ENCODE measurements at regions not wholly inside any gene's neighbourhood (a gene's known extent, or its start where the extent isn't known, plus 50 kb on each side); places are given as distances from the start of the nearest gene placed in this dataset.

DNA sequence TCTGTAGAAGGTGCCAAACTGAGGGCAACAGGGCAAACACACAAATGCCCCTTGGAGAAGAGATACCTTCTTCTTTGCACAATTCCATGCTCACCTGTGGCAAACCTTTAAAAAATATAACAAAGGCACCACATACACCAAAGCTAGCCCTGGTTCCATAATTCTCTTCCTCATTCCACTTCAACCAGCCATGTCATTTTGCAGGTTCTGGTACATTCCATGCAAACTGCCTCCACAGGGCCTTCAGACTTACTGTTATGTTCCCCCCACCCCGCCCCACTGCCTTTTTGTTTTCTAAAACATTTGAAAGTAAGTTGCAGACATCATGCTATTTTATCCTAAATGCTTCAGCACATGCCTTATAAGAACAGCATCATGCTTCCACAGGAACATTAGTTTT lies 269.0 kb downstream of the NSUN3 start:
- ATAC-seq (ENCODE audit: insufficient read depth, low FRiP score) (no peak), DNase-seq (no peak)
- TF ChIP-seq, protein P1, sequence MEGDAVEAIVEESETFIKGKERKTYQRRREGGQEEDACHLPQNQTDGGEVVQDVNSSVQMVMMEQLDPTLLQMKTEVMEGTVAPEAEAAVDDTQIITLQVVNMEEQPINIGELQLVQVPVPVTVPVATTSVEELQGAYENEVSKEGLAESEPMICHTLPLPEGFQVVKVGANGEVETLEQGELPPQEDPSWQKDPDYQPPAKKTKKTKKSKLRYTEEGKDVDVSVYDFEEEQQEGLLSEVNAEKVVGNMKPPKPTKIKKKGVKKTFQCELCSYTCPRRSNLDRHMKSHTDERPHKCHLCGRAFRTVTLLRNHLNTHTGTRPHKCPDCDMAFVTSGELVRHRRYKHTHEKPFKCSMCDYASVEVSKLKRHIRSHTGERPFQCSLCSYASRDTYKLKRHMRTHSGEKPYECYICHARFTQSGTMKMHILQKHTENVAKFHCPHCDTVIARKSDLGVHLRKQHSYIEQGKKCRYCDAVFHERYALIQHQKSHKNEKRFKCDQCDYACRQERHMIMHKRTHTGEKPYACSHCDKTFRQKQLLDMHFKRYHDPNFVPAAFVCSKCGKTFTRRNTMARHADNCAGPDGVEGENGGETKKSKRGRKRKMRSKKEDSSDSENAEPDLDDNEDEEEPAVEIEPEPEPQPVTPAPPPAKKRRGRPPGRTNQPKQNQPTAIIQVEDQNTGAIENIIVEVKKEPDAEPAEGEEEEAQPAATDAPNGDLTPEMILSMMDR (IDR thresholded peaks at IDR 0.05; ENCODE audit: control extremely low read depth, extremely low read depth): no peak
- no peak overlapping the region for H3K27ac ChIP-seq (ENCODE audit: low read depth in 1 of 2, low read length in 1 of 2)
- WGBS, 2 donors: 73 to 89% methylated on average over 1 of the region's 1 CpG
- H3K4me1 ChIP-seq (ENCODE audit: control insufficient read depth in 5 of 5, insufficient read depth in 5 of 5, low read length in 5 of 5): peaks cover 0 to 7% (median 0%) of the 10 kb centered on the region in 5 donors
- H3K4me3 ChIP-seq: no peak overlapping the region
- no peaks in the 10 kb centered on the region for H3K27me3 ChIP-seq (ENCODE audit: control insufficient read depth in 3 of 3, insufficient read depth in 3 of 3, low read length in 2 of 3)
- no peaks in the 10 kb centered on the region for H3K9me3 ChIP-seq (ENCODE audit: control insufficient read depth in 4 of 4, insufficient read depth in 3 of 4, low read length in 3 of 4)
- H3K36me3 ChIP-seq (ENCODE audit: control insufficient read depth in 4 of 4, insufficient read depth in 4 of 4, low read length in 4 of 4): no peaks in the 10 kb centered on the region
- no peak overlapping the region for H3K9ac ChIP-seq (ENCODE audit: insufficient read depth in 1 of 2, low read length in 2 of 2)

DNA sequence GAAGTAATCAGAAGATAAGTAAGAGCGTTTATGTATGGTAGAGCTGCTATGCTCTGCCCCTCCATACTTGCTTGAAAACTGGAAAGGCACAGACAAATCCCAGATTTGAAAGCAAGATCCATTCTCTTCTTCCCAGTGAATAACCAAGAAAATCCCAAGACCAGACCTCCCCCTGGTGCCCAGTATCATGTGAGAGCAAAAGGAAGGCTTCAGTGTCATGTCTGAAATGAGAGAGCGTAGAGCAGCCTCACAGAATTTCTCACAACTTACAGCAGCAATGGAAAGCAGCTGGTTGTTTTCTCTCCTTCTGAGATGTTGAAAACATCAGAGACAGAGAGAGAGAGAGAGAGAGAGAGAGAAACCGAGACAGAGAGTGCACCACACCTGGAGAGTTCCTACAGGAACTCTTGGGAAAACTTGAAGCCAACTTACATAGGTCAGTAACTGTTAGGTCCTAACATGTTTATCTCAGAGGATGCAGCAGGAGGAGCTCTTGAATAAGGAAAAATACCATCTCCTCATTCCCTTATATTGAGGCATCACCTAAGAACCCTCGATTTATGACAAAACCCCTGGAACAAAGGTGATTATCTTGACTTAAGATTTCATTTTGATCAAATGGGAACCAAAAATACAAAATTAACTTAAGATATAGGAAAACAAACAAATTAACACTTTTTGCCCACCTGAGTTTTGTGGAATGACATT lies 273.3 kb downstream of the NSUN3 start:
- Histone ChIP-seq H3K9ac (ENCODE audit: insufficient read depth in 1 of 2, low read length in 2 of 2) (peak overlapping the region in 1 of 2 donors; percentile 28), H3K27me3 (ENCODE audit: control insufficient read depth in 3 of 3, insufficient read depth in 3 of 3, low read length in 2 of 3) (no peaks in the 10 kb centered on the region), H3K27ac (ENCODE audit: low read depth in 1 of 2, low read length in 1 of 2) (no peak overlapping the region), H3K9me3 (ENCODE audit: control insufficient read depth in 4 of 4, insufficient read depth in 3 of 4, low read length in 3 of 4) (no peaks in the 10 kb centered on the region), H3K4me3 (no peak overlapping the region), H3K4me1 (ENCODE audit: control insufficient read depth in 5 of 5, insufficient read depth in 5 of 5, low read length in 5 of 5) (peaks cover 0 to 7% (median 0%) of the 10 kb centered on the region in 5 donors), H3K36me3 (ENCODE audit: control insufficient read depth in 4 of 4, insufficient read depth in 4 of 4, low read length in 4 of 4) (no peaks in the 10 kb centered on the region)
- TF ChIP-seq, protein P1 (IDR thresholded peaks at IDR 0.05; ENCODE audit: control extremely low read depth, extremely low read depth): no peak
- ATAC-seq (ENCODE audit: insufficient read depth, low FRiP score): no peak
- WGBS, 2 donors: 41 to 59% methylated on average over 4 of the region's 4 CpGs
- DNase-seq: peak; percentile 28 to 80 (median 78)

DNA sequence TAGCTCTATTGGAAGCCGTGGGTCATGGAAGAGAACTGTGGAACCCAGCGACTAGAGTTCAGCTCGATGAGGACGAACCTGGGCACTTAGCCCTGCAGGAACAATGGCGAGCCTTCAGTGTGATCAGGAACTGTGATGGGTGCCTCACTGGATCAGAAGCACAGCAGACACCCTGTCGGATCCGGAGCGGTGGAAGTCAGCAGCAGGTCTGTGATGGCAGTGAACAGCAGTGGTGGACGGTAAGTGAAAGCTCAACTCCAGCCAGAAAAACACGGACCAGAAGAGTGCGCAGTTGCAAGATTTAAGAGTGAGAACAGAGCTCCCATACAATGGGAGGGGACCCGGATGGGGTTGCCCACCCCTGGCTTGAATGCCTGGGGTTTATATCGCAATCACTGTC lies 282.2 kb downstream of the NSUN3 start:
- Histone ChIP-seq H3K9me3 (ENCODE audit: control insufficient read depth in 4 of 4, insufficient read depth in 3 of 4, low read length in 3 of 4) (peaks cover 0 to 2% (median 0%) of the 10 kb centered on the region in 4 donors), H3K27me3 (ENCODE audit: control insufficient read depth in 3 of 3, insufficient read depth in 3 of 3, low read length in 2 of 3) (no peaks in the 10 kb centered on the region), H3K36me3 (ENCODE audit: control insufficient read depth in 4 of 4, insufficient read depth in 4 of 4, low read length in 4 of 4) (no peaks in the 10 kb centered on the region), H3K27ac (ENCODE audit: low read depth in 1 of 2, low read length in 1 of 2) (no peak overlapping the region), H3K4me1 (ENCODE audit: control insufficient read depth in 5 of 5, insufficient read depth in 5 of 5, low read length in 5 of 5) (no peaks in the 10 kb centered on the region), H3K9ac (ENCODE audit: insufficient read depth in 1 of 2, low read length in 2 of 2) (no peak overlapping the region), H3K4me3 (no peak overlapping the region)
- TF ChIP-seq, protein P1 (IDR thresholded peaks at IDR 0.05; ENCODE audit: control extremely low read depth, extremely low read depth): no peak
- DNase-seq: no peak
- no peak for ATAC-seq (ENCODE audit: insufficient read depth, low FRiP score)
- 94 to 96% methylated on average over 13 of the region's 13 CpGs for WGBS, 2 donors
